Kidney (tissue), 13 donors: ENCODE measurements at regions not wholly inside any gene's neighbourhood (a gene's known extent, or its start where the extent isn't known, plus 50 kb on each side); places are given as distances from the start of the nearest gene placed in this dataset.

Experiments
- DNase-seq, 5 donors: peaks; one replicate each; pipeline ENCODE4 v3.0.0-alpha.2; 2013 to 2020
- FAIRE-seq: peaks from 2 replicates; lab custom pipeline; 2012; peaks lifted over from hg19 to GRCh38; lab: Jason Lieb, UNC
- H3K27ac ChIP-seq, 2 donors: one replicate each; pipeline ENCODE4 v1.7.0; 2013; ENCODE audit warnings: low read depth in 2 of 2, low read length in 2 of 2, inconsistent platforms in 1 of 2
- H3K27me3 ChIP-seq: one replicate; pipeline ENCODE4 v1.7.1; 2013; ENCODE audit warnings: low read length, inconsistent platforms; ENCODE audit not compliant: control insufficient read depth, insufficient read depth
- H3K36me3 ChIP-seq, 3 donors: one replicate each; pipeline versions ENCODE4 v1.7.0 to v1.7.1; 2013; ENCODE audit warnings: low read length in 3 of 3, control low read depth in 1 of 3, inconsistent platforms in 1 of 3; ENCODE audit not compliant: insufficient read depth in 3 of 3, control insufficient read depth in 2 of 3
- H3K4me1 ChIP-seq, 3 donors: one replicate each; pipeline versions ENCODE4 v1.7.0 to v1.7.1; 2013; ENCODE audit warnings: low read length in 3 of 3, inconsistent platforms in 1 of 3, low read depth in 1 of 3; ENCODE audit not compliant: control insufficient read depth in 2 of 3, insufficient read depth in 2 of 3
- H3K4me3 ChIP-seq, 3 donors: one replicate each; pipeline versions ENCODE4 v1.7.0 to v1.8.1; 2013; ENCODE audit warnings: low read length in 3 of 3, control low read depth in 1 of 3, inconsistent platforms in 1 of 3
- H3K9ac ChIP-seq, 3 donors: one replicate each; pipeline versions ENCODE4 v1.7.0 to v1.7.1; 2013; ENCODE audit warnings: low read length in 3 of 3, control low read depth in 1 of 3, inconsistent platforms in 1 of 3
- H3K9me3 ChIP-seq, 3 donors: one replicate each; pipeline versions ENCODE4 v1.7.0 to v1.7.1; 2013; ENCODE audit warnings: low read length in 3 of 3, control low read depth in 1 of 3, inconsistent platforms in 1 of 3; ENCODE audit not compliant: control insufficient read depth in 2 of 3, insufficient read depth in 1 of 3
- intact Hi-C: fragments of 100-400 bp; cut with DNase I; formaldehyde crosslinking; loops from one replicate; pipeline ENCODE4 v1.11.1; 2022
- TF ChIP-seq, protein P1 (sequence below): IDR thresholded peaks from 3 replicates; pipeline ENCODE4 v1.5.1; 2012; ENCODE audit warnings: mild to moderate bottlenecking, moderate library complexity, borderline replicate concordance; ENCODE audit not compliant: insufficient read depth; ENCODE audit errors: extremely low read depth
- donor health status: control.
- donor health status: control.
- donor health status: control.
- donor health status: control.
- donor health status: control.
- donor health status: DM: yes; HTN: yes; CAD: no.
- donor health status: Normal renal cell carcinoma (clear cell type).

DNA sequence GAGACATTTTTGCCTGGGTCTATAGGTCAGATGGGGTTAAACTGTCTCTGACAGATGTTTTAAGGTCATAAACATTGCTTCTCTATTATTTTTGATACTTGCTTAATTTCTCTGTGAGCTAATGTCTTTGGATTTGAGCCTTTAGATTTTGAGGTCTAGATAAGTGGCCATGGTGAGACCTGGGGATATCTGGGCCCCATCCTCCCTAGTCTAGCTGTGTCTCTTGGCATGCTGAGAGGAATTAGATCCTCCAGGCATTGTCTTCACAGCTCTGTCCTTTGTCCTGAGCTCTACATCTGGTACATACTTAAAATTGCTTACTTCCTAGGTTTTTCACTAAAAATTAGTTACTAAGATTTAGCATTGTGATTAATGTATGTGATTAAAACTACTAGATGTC lies 265.0 kb upstream of the NPSR1 start:
- H3K9me3 ChIP-seq: no peaks in the 10 kb centered on the region
- FAIRE-seq (no peak), DNase-seq (no peak)
- peaks cover 0 to 2% (median 0%) of the 10 kb centered on the region in 3 donors for H3K4me1 ChIP-seq
- TF ChIP-seq, protein P1, sequence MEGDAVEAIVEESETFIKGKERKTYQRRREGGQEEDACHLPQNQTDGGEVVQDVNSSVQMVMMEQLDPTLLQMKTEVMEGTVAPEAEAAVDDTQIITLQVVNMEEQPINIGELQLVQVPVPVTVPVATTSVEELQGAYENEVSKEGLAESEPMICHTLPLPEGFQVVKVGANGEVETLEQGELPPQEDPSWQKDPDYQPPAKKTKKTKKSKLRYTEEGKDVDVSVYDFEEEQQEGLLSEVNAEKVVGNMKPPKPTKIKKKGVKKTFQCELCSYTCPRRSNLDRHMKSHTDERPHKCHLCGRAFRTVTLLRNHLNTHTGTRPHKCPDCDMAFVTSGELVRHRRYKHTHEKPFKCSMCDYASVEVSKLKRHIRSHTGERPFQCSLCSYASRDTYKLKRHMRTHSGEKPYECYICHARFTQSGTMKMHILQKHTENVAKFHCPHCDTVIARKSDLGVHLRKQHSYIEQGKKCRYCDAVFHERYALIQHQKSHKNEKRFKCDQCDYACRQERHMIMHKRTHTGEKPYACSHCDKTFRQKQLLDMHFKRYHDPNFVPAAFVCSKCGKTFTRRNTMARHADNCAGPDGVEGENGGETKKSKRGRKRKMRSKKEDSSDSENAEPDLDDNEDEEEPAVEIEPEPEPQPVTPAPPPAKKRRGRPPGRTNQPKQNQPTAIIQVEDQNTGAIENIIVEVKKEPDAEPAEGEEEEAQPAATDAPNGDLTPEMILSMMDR: no peak
- H3K9ac ChIP-seq: no peak overlapping the region
- no peaks in the 10 kb centered on the region for H3K36me3 ChIP-seq
- no peak overlapping the region for H3K4me3 ChIP-seq
- no peaks in the 10 kb centered on the region for H3K27me3 ChIP-seq
- H3K27ac ChIP-seq: no peak overlapping the region
- intact Hi-C loops: no loop called here

DNA sequence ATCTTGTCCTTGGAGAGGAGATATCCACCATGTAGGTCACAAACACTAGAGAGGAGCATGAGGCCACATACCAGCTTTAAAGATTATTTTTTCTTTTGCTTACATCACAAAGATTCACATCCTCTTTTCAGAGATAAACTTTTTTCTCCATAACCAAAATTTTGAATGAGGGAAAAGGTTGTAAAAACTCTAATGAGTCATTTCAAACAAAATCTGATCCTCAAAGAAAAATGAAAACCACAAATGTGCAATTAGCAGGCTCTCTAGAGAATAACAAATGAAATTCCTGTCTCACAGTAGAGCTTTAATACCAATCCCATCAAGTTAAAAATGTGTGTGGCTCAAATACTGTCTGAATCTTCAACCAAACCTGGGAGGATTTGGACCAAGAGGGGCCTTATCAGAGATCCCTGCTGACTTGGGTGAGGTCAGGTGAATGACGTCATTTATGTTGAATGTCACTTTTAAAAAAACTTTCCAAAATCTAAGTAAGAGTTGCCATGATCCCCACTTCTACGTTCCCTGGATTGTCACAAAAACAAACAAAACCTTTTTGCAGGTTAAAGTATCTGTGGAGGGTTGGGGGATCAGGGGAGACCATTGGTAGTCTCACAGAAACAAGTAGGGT lies 261.5 kb upstream of the NPSR1 start:
- no peak overlapping the region for H3K4me3 ChIP-seq
- DNase-seq: no peak
- TF ChIP-seq, protein P1: no peak

DNA sequence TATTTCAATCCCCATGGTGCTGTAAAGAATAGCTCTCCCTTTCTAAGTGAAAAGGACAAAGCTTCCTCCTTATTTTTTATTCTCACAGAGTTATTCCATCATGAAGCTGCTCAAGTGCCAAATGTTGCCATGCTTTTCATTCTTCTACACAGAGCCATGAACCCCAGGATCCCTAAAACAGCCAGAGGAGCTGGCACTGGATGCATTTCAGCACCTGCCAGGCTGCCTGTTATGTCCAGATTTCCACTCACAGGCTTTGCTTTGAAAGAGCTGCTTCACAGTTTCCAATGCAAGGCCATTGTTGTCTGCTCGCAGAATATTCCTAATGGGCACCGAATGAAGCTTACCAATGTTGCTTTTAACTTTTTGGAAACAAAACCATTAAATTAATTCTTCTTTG lies 256.2 kb upstream of the NPSR1 start:
- TF ChIP-seq, protein P1: no peak
- FAIRE-seq (no peak), DNase-seq (no peak)
- no peaks in the 10 kb centered on the region for H3K27me3 ChIP-seq
- H3K4me3 ChIP-seq: no peak overlapping the region
- no peaks in the 10 kb centered on the region for H3K9me3 ChIP-seq
- no peak overlapping the region for H3K27ac ChIP-seq
- H3K9ac ChIP-seq: no peak overlapping the region
- no peaks in the 10 kb centered on the region for H3K4me1 ChIP-seq
- intact Hi-C loops: no loop called here
- H3K36me3 ChIP-seq: no peaks in the 10 kb centered on the region

More for the DNA sequence above, 261.5 kb upstream of the NPSR1 start:
- Histone ChIP-seq H3K4me1 (peaks cover 0 to 2% (median 0%) of the 10 kb centered on the region in 3 donors), H3K27ac (no peak overlapping the region), H3K9me3 (no peaks in the 10 kb centered on the region), H3K27me3 (no peaks in the 10 kb centered on the region), H3K36me3 (no peaks in the 10 kb centered on the region), H3K9ac (no peak overlapping the region)
- FAIRE-seq: no peak
- intact Hi-C loops: no loop called here
